ENCODE measurements at regions not wholly inside any gene's neighbourhood (a gene's known extent, or its start where the extent isn't known, plus 50 kb on each side); places are given as distances from the start of the nearest gene placed in this dataset.

DNA sequence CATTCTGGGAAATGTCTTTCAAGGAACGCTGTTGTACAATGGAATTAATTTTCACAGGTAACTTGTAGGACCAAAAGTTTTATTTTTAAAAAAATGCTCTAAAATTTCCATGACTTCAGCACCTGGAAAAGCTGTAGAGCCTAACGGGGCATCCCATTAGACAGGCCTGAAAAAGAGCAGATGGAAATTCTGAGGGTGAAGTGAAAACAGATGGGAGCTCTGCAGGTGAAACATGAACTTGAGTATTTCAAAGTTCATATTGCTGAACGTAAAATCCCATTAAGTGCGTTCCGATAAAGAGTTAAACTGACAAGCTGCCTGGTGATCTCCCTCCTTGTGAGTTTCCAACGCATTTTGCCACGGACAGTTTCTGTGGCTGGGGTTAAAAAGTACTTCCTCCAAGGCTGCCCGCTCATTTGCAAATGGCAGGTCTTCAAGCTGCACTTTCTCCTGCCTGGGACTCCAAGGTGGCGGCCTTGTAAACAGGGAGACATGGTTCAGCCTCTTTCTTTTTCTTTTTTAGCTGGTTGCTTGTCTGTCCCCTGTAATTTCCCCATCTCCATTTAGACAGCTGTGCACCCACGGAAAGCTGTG lies 450.4 kb downstream of the FGF9 start:
- no peak overlapping the region for H3K27ac ChIP-seq (ENCODE audit: low read depth, low read length)
- H3K9me3 ChIP-seq (ENCODE audit: control insufficient read depth in 1 of 2, low read length in 2 of 2) = no peaks in the 10 kb centered on the region
- H3K27me3 ChIP-seq (ENCODE audit: control insufficient read depth in 1 of 2, insufficient read depth in 2 of 2, low read length in 2 of 2) = no peaks in the 10 kb centered on the region
- no peaks in the 10 kb centered on the region for H3K4me1 ChIP-seq (ENCODE audit: control insufficient read depth in 1 of 2, insufficient read depth in 2 of 2, low read length in 2 of 2)
- no peaks in the 10 kb centered on the region for H3K36me3 ChIP-seq (ENCODE audit: control insufficient read depth in 1 of 2, insufficient read depth in 2 of 2, low read length in 2 of 2)
- H3K4me3 ChIP-seq (ENCODE audit: low read depth in 1 of 2, low read length in 2 of 2) = no peak overlapping the region
- H3K9ac ChIP-seq (ENCODE audit: low read depth in 1 of 2, low read length in 2 of 2) = no peak overlapping the region

DNA sequence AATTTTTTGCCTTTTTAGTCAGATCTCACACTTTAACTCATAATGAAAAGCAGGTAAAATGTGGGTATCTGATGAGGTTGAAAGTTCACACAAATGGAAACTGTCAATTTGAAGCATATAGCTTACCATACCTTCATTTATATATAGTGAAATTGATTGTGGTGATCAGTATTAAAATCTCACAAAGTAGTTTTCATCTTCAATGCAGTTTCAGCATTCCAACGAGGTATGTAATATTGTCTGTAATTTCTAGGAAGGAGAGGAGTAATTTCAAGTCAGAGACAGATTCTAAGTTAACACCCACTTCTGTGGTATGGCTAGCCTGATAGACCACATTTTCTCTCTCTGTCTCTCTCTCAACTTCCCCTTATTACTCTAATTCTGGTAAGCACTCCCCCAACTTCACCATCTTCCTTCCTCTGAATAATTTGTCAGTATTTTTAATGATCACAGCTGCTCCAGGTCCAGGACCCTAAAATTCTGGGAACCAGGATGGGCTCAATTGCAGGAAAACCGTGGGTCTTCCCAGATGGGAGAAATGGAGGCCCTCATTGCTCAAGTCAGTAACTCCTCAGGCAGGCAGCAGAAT lies 455.7 kb downstream of the FGF9 start:
- Histone ChIP-seq H3K27me3 (ENCODE audit: control insufficient read depth in 1 of 2, insufficient read depth in 2 of 2, low read length in 2 of 2) (no peaks in the 10 kb centered on the region), H3K4me3 (ENCODE audit: low read depth in 1 of 2, low read length in 2 of 2) (no peak overlapping the region), H3K9me3 (ENCODE audit: control insufficient read depth in 1 of 2, low read length in 2 of 2) (peaks cover 0 to 5% of the 10 kb centered on the region in 2 donors), H3K4me1 (ENCODE audit: control insufficient read depth in 1 of 2, insufficient read depth in 2 of 2, low read length in 2 of 2) (no peaks in the 10 kb centered on the region), H3K36me3 (ENCODE audit: control insufficient read depth in 1 of 2, insufficient read depth in 2 of 2, low read length in 2 of 2) (no peaks in the 10 kb centered on the region), H3K9ac (ENCODE audit: low read depth in 1 of 2, low read length in 2 of 2) (no peak overlapping the region), H3K27ac (ENCODE audit: low read depth, low read length) (no peak overlapping the region)

DNA sequence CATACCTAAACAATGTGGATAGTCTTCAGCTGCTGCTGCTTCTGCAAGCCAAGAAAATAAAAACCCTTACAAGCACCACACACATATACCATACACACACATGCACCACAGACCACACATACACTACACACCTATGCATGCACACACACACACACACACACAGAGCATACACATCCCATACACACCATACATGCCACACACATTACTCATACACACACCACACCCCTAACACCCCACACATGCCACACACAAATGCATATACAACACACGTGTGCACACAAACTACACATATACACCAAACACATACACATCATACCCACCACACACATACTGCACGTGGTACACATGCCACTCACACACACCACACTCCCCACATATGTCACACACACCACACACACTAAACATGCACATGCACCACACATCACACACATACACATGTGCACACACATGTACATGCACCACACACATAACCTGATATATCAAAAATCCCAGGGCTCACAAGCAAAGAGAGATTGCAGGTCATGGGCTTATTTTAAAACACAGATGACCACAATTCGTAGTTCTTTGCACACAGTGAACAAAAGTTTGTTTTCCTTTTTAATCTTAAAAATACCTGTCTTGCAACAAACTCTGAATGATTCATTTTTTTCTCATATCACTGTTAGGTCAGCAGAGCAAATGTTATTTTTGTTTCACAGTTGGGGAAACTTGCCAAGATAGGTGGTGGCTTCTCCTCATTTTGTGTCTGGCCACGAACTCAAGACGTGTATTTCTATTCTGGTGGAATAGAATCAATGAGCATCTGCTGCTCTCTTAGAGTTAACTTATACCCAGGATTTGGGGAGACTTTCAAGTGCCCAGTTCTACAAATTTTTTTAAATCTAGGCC lies 456.6 kb downstream of the FGF9 start:
- Histone ChIP-seq H3K27ac (ENCODE audit: low read depth, low read length) (no peak overlapping the region), H3K9ac (ENCODE audit: low read depth in 1 of 2, low read length in 2 of 2) (no peak overlapping the region)

DNA sequence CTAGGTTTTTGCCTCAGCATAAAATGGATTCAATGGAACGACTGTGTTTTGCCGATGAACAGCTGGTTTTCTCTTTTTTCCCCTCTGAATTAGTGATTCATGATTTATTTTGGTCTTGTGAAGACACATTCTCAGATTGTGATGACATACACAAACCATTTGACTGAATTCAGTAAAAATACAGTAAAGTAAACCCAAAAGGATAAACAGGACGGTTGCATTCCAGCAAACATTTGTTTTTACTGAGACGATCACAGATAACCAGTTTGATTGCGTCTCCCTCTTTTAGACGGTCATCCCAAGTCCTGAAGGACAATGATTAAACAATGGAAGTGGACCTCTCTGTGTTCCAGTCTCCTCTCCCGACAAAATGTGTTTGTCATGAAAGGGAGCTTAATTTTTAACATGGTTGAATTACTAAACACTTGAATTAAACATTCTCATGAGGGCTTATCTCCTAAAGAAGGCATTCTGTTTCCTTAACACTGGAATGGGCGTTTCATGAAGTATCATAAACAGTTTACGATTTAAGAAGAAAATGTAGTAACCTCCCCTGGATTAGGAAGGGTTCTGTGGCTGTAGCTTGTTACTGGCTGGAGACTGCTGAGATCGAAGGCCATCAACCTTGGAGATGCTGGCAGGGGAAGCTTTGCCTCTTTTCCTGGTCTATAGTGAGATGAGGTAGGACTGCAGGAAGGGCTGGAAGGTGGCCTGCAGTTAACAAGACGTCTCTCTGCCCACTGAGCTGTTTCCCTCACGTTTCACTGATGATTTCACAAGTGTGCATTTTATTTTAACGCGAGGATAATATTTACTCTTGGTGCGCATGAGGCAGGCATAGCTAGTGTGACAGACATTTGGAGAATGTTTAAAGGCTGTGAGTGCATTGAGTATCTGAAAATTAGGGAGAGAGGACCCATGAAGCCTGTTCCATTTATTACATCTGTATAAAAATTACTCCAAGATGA lies 457.9 kb downstream of the FGF9 start:
- Histone ChIP-seq H3K9me3 (ENCODE audit: control insufficient read depth in 1 of 2, low read length in 2 of 2) (peaks cover 0 to 5% of the 10 kb centered on the region in 2 donors), H3K9ac (ENCODE audit: low read depth in 1 of 2, low read length in 2 of 2) (no peak overlapping the region), H3K27ac (ENCODE audit: low read depth, low read length) (no peak overlapping the region), H3K4me1 (ENCODE audit: control insufficient read depth in 1 of 2, insufficient read depth in 2 of 2, low read length in 2 of 2) (no peaks in the 10 kb centered on the region), H3K27me3 (ENCODE audit: control insufficient read depth in 1 of 2, insufficient read depth in 2 of 2, low read length in 2 of 2) (no peaks in the 10 kb centered on the region), H3K4me3 (ENCODE audit: low read depth in 1 of 2, low read length in 2 of 2) (no peak overlapping the region), H3K36me3 (ENCODE audit: control insufficient read depth in 1 of 2, insufficient read depth in 2 of 2, low read length in 2 of 2) (no peaks in the 10 kb centered on the region)

More for the DNA sequence above, 456.6 kb downstream of the FGF9 start:
- peaks cover 0 to 5% of the 10 kb centered on the region in 2 donors for H3K9me3 ChIP-seq (ENCODE audit: control insufficient read depth in 1 of 2, low read length in 2 of 2)
- H3K27me3 ChIP-seq (ENCODE audit: control insufficient read depth in 1 of 2, insufficient read depth in 2 of 2, low read length in 2 of 2) = no peaks in the 10 kb centered on the region
- no peaks in the 10 kb centered on the region for H3K4me1 ChIP-seq (ENCODE audit: control insufficient read depth in 1 of 2, insufficient read depth in 2 of 2, low read length in 2 of 2)
- no peak overlapping the region for H3K4me3 ChIP-seq (ENCODE audit: low read depth in 1 of 2, low read length in 2 of 2)
- no peaks in the 10 kb centered on the region for H3K36me3 ChIP-seq (ENCODE audit: control insufficient read depth in 1 of 2, insufficient read depth in 2 of 2, low read length in 2 of 2)

DNA sequence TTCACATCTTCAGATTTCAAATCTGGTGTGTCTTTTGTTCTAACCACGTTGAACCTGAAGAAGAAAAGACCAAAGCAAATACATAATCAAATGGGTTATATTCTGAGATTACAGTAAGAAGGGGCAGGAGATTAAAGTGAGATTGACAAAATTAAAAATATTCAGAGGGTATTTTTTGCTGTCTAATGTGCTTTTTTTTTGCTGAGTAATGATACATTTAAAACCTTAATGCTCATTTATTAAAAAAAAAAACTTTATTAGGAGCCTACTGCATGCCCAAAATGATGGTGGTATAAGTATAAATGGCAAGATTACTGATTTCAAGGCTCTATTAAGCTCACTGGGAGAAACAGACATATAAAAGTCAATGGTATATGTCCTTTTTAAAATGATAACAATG lies 459.4 kb downstream of the FGF9 start:
- no peaks in the 10 kb centered on the region for H3K36me3 ChIP-seq (ENCODE audit: control insufficient read depth in 1 of 2, insufficient read depth in 2 of 2, low read length in 2 of 2)
- H3K4me1 ChIP-seq (ENCODE audit: control insufficient read depth in 1 of 2, insufficient read depth in 2 of 2, low read length in 2 of 2) = no peaks in the 10 kb centered on the region

DNA sequence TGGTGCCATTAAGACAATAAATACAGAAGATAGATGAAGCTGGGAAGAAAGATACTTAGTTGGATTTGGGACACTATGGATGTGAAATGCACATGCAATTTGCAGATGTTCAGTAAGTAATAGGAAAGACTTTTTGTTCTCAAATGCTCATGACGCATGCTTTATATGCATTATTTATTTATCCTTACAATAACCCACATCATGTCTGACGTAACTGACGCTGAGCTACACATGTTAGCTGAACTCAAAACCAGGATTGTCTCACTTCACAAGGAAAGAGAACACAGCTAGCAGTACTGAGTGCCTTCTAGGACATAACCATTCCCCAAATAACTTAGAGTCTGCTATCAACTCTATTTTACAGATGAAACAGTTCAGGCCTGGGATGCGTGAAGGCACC lies 463.4 kb downstream of the FGF9 start:
- no peaks in the 10 kb centered on the region for H3K4me1 ChIP-seq (ENCODE audit: control insufficient read depth in 1 of 2, insufficient read depth in 2 of 2, low read length in 2 of 2)
- H3K27me3 ChIP-seq (ENCODE audit: control insufficient read depth in 1 of 2, insufficient read depth in 2 of 2, low read length in 2 of 2) = no peaks in the 10 kb centered on the region
- peaks cover 0 to 5% of the 10 kb centered on the region in 2 donors for H3K9me3 ChIP-seq (ENCODE audit: control insufficient read depth in 1 of 2, low read length in 2 of 2)
- H3K27ac ChIP-seq (ENCODE audit: low read depth, low read length) = no peak overlapping the region
- H3K36me3 ChIP-seq (ENCODE audit: control insufficient read depth in 1 of 2, insufficient read depth in 2 of 2, low read length in 2 of 2) = no peaks in the 10 kb centered on the region
- H3K9ac ChIP-seq (ENCODE audit: low read depth in 1 of 2, low read length in 2 of 2) = no peak overlapping the region
- H3K4me3 ChIP-seq (ENCODE audit: low read depth in 1 of 2, low read length in 2 of 2) = no peak overlapping the region

More for the DNA sequence above, 459.4 kb downstream of the FGF9 start:
- Histone ChIP-seq H3K27ac (ENCODE audit: low read depth, low read length) (no peak overlapping the region), H3K9me3 (ENCODE audit: control insufficient read depth in 1 of 2, low read length in 2 of 2) (peaks cover 0 to 5% of the 10 kb centered on the region in 2 donors), H3K9ac (ENCODE audit: low read depth in 1 of 2, low read length in 2 of 2) (no peak overlapping the region), H3K4me3 (ENCODE audit: low read depth in 1 of 2, low read length in 2 of 2) (no peak overlapping the region), H3K27me3 (ENCODE audit: control insufficient read depth in 1 of 2, insufficient read depth in 2 of 2, low read length in 2 of 2) (no peaks in the 10 kb centered on the region)

DNA sequence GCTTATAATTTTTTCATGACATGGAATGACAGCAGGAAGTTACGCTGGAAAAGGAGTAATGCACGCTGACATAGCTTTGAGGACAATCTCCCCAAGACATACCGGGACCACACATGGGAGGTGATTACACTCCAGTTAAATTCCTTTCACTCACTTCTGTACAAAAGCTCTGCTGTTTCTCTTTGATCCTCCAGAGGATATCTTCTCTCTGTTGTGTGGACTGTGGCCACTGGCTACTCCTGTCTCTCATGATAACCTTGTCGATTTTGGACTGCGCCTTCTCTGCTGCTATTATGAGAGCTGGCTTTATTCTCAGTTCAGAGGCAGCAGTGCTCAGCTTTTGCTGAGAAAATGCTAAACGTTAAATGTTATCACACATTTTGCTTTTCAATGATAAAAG lies 464.6 kb downstream of the FGF9 start:
- Histone ChIP-seq H3K27ac (ENCODE audit: low read depth, low read length) (no peak overlapping the region), H3K4me1 (ENCODE audit: control insufficient read depth in 1 of 2, insufficient read depth in 2 of 2, low read length in 2 of 2) (no peaks in the 10 kb centered on the region), H3K36me3 (ENCODE audit: control insufficient read depth in 1 of 2, insufficient read depth in 2 of 2, low read length in 2 of 2) (no peaks in the 10 kb centered on the region), H3K9me3 (ENCODE audit: control insufficient read depth in 1 of 2, low read length in 2 of 2) (no peaks in the 10 kb centered on the region), H3K9ac (ENCODE audit: low read depth in 1 of 2, low read length in 2 of 2) (no peak overlapping the region), H3K4me3 (ENCODE audit: low read depth in 1 of 2, low read length in 2 of 2) (no peak overlapping the region), H3K27me3 (ENCODE audit: control insufficient read depth in 1 of 2, insufficient read depth in 2 of 2, low read length in 2 of 2) (no peaks in the 10 kb centered on the region)

DNA sequence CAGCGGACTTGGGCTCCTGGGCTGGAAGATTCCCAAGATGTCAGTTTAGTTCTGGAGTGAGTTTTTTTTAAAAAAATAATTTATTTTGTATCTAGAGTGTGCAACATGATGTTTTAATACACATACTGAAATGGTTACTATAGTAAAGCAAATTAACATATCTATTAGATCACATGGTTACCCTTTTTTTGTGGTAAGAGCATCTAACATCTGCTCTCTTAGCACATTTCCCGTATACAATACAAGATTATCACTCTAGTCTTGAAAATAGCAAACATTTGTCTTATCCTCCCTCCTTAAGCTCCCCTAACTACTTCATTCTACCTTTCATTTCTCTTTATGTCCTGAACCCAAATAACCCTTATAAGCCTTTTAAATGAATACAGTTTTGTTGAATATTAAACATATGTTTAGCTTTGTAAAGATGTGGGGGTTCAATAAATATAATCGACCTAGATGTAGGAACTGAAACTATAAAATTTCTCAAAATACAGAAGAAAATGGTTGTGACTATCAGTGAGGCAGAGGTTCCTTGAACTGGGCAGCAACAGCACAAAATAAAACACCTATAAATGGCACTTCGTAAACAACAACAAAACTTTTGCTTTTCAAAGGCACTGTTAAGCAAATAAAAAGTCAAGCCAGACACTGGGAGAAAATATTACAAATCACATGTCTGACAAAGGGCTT lies 466.6 kb downstream of the FGF9 start:
- H3K9ac ChIP-seq (ENCODE audit: low read depth in 1 of 2, low read length in 2 of 2) = no peak overlapping the region
- H3K9me3 ChIP-seq (ENCODE audit: control insufficient read depth in 1 of 2, low read length in 2 of 2) = no peaks in the 10 kb centered on the region
- no peaks in the 10 kb centered on the region for H3K4me1 ChIP-seq (ENCODE audit: control insufficient read depth in 1 of 2, insufficient read depth in 2 of 2, low read length in 2 of 2)
- H3K27me3 ChIP-seq (ENCODE audit: control insufficient read depth in 1 of 2, insufficient read depth in 2 of 2, low read length in 2 of 2) = no peaks in the 10 kb centered on the region
- H3K4me3 ChIP-seq (ENCODE audit: low read depth in 1 of 2, low read length in 2 of 2) = no peak overlapping the region
- no peaks in the 10 kb centered on the region for H3K36me3 ChIP-seq (ENCODE audit: control insufficient read depth in 1 of 2, insufficient read depth in 2 of 2, low read length in 2 of 2)
- no peak overlapping the region for H3K27ac ChIP-seq (ENCODE audit: low read depth, low read length)

DNA sequence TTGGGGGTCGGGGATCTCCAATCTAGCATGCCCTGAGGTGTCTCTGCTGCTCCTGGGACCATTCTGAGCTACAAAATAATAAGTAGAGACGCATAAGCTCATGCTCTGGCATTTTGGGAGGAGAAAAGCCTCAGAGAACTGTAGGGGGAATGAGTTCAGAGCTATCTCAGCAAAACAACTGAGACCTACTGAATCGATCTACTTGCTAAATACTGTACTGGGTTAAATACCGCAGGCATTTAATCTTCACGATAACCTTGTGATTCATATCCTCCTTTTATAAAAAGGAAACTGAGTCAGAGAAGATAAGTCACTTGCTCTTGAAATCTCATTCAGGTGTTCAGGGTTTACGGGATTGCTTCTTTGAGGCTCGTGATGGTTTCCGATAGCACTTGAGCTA lies 468.1 kb downstream of the FGF9 start:
- no peaks in the 10 kb centered on the region for H3K36me3 ChIP-seq (ENCODE audit: control insufficient read depth in 1 of 2, insufficient read depth in 2 of 2, low read length in 2 of 2)
- H3K4me3 ChIP-seq (ENCODE audit: low read depth in 1 of 2, low read length in 2 of 2) = no peak overlapping the region
- no peak overlapping the region for H3K9ac ChIP-seq (ENCODE audit: low read depth in 1 of 2, low read length in 2 of 2)
- no peaks in the 10 kb centered on the region for H3K27me3 ChIP-seq (ENCODE audit: control insufficient read depth in 1 of 2, insufficient read depth in 2 of 2, low read length in 2 of 2)
- no peaks in the 10 kb centered on the region for H3K4me1 ChIP-seq (ENCODE audit: control insufficient read depth in 1 of 2, insufficient read depth in 2 of 2, low read length in 2 of 2)
- no peak overlapping the region for H3K27ac ChIP-seq (ENCODE audit: low read depth, low read length)
- H3K9me3 ChIP-seq (ENCODE audit: control insufficient read depth in 1 of 2, low read length in 2 of 2) = no peaks in the 10 kb centered on the region

Data from duodenal mucosa (tissue), 2 donors.